ENCODE measurements at regions not wholly inside any gene's neighbourhood (a gene's known extent, or its start where the extent isn't known, plus 50 kb on each side); places are given as distances from the start of the nearest gene placed in this dataset.
A peak's percentile ranks its signal among the peaks of the same experiment; 100 is the strongest.

DNA sequence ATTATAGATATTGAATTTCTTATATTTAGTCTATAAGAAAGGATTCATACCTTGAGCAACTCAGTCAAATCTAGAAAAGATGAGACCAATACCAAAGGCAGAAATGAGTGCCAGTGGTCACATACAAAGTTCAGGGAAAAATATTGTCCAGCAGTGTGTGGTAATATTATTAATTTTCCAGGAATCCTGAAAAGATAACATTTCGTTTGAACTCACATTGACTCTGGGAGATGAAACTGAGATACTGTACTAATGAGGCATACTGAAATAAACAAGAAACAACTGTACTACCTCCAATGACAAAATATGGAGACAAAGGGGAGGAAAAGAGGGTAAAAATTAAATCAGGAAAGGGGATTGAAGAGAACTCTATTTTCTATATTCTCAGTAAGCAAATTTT lies 212.4 kb downstream of the TRAM1L1 start:
- Histone ChIP-seq H3K4me3 (ENCODE audit: low read depth in 2 of 2, low read length in 1 of 2) (no peak overlapping the region), H3K4me1 (ENCODE audit: control insufficient read depth in 1 of 2, insufficient read depth in 2 of 2, low read depth in 1 of 2, low read length in 1 of 2) (peaks cover 0 to 4% of the 10 kb centered on the region in 2 experiments; a peak in 2 of 4 replicates), H3K4me2 (no peak overlapping the region), H3K9me2 (no peaks in the 10 kb centered on the region), H3K9me3 (no peaks in the 10 kb centered on the region), H3K27ac (ENCODE audit: low read depth in 2 of 2, low read length in 1 of 2) (peak overlapping the region in 1 of 2 experiments; percentile 68; a peak in 2 of 4 replicates), H3K36me3 (replicated peaks in 1 of 2; ENCODE audit: control insufficient read depth in 1 of 2, insufficient read depth in 2 of 2, low read length in 1 of 2) (no peaks in the 10 kb centered on the region), H3K27me3 (ENCODE audit: insufficient read depth) (no peaks in the 10 kb centered on the region), H3K79me2 (ENCODE audit: insufficient read depth) (no peaks in the 10 kb centered on the region; the same call in 1 of the 2 replicates), H3F3A (replicated peaks; ENCODE audit: insufficient read depth) (no peaks in the 10 kb centered on the region), H4K20me1 (ENCODE audit: insufficient read depth) (no peaks in the 10 kb centered on the region), H3K9ac (no peak overlapping the region), H2AFZ (ENCODE audit: low read depth) (no peak overlapping the region)
- TF ChIP-seq RAD21 (IDR thresholded peaks at IDR 0.05; ENCODE audit: low read length) (peak; percentile 9; the same call in 1 of the 2 replicates), CHD2 (IDR thresholded peaks at IDR 0.05; ENCODE audit: low read length, partially characterized antibody) (no peak), TAF1 (IDR thresholded peaks at IDR 0.05; ENCODE audit: borderline replicate concordance, low read depth, low read length) (no peak), EP300 (IDR thresholded peaks at IDR 0.05; ENCODE audit: borderline replicate concordance in 1 of 2, low read depth in 1 of 2, low read length in 1 of 2) (peak in 1 of 2 experiments; percentile 77; a peak in 2 of 4 replicates), RCOR1 (IDR thresholded peaks at IDR 0.05; ENCODE audit: low read length) (peak; percentile 54; the same call in 1 of the 2 replicates), SIN3A (IDR thresholded peaks at IDR 0.05; ENCODE audit: borderline replicate concordance, low read depth, low read length) (no peak), NRF1 (IDR thresholded peaks at IDR 0.05; ENCODE audit: low read depth, low read length) (no peak), POLR2AphosphoS5 (IDR thresholded peaks at IDR 0.05; ENCODE audit: low read depth, low read length) (no peak), TEAD4 (IDR thresholded peaks at IDR 0.05; ENCODE audit: borderline replicate concordance, insufficient read depth) (no peak), ELF1 (IDR thresholded peaks at IDR 0.05) (no peak), FOXJ3 (CRISPR knock-in tag; IDR thresholded peaks at IDR 0.05) (no peak), FOXM1 (IDR thresholded peaks at IDR 0.05; ENCODE audit: low read depth) (no peak), GATA2 (CRISPR knock-in tag; IDR thresholded peaks at IDR 0.05) (peak; percentile 54; the same call in 1 of the 2 replicates), JUND (IDR thresholded peaks at IDR 0.05) (no peak), SMC3 (IDR thresholded peaks at IDR 0.05; ENCODE audit: low read depth, low read length) (no peak), FOSL2 (IDR thresholded peaks at IDR 0.05; ENCODE audit: borderline replicate concordance, low read depth) (no peak), YY1 (IDR thresholded peaks at IDR 0.05; ENCODE audit: low read depth) (no peak)
- TF ChIP-seq, protein P1, sequence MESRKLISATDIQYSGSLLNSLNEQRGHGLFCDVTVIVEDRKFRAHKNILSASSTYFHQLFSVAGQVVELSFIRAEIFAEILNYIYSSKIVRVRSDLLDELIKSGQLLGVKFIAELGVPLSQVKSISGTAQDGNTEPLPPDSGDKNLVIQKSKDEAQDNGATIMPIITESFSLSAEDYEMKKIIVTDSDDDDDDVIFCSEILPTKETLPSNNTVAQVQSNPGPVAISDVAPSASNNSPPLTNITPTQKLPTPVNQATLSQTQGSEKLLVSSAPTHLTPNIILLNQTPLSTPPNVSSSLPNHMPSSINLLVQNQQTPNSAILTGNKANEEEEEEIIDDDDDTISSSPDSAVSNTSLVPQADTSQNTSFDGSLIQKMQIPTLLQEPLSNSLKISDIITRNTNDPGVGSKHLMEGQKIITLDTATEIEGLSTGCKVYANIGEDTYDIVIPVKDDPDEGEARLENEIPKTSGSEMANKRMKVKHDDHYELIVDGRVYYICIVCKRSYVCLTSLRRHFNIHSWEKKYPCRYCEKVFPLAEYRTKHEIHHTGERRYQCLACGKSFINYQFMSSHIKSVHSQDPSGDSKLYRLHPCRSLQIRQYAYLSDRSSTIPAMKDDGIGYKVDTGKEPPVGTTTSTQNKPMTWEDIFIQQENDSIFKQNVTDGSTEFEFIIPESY (IDR thresholded peaks at IDR 0.05; ENCODE audit: borderline replicate concordance, low read depth), result no peak
- TF ChIP-seq, protein P2, sequence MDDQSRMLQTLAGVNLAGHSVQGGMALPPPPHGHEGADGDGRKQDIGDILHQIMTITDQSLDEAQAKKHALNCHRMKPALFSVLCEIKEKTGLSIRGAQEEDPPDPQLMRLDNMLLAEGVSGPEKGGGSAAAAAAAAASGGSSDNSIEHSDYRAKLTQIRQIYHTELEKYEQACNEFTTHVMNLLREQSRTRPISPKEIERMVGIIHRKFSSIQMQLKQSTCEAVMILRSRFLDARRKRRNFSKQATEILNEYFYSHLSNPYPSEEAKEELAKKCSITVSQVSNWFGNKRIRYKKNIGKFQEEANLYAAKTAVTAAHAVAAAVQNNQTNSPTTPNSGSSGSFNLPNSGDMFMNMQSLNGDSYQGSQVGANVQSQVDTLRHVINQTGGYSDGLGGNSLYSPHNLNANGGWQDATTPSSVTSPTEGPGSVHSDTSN (IDR thresholded peaks at IDR 0.05), result no peak
- TF ChIP-seq, protein P3, sequence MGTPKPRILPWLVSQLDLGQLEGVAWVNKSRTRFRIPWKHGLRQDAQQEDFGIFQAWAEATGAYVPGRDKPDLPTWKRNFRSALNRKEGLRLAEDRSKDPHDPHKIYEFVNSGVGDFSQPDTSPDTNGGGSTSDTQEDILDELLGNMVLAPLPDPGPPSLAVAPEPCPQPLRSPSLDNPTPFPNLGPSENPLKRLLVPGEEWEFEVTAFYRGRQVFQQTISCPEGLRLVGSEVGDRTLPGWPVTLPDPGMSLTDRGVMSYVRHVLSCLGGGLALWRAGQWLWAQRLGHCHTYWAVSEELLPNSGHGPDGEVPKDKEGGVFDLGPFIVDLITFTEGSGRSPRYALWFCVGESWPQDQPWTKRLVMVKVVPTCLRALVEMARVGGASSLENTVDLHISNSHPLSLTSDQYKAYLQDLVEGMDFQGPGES (IDR thresholded peaks at IDR 0.05; ENCODE audit: low read depth, low read length), result no peak
- DNase-seq, result no peak
- 3% methylated on average over 1 of the region's 1 CpG for WGBS (ENCODE audit: low lambda C conversion rate)
- ChIA-PET POLR2A (no interaction called here), CTCF (interaction anchor here (0.6 kb wide), 1 partner anchor 10 kb away, joined by 3 read pairs; no protein-coding TSS in a partner anchor)
